Omental fat pad (tissue), 3 donors: ENCODE measurements at regions not wholly inside any gene's neighbourhood (a gene's known extent, or its start where the extent isn't known, plus 50 kb on each side); places are given as distances from the start of the nearest gene placed in this dataset.

Experiments
- ATAC-seq: fragments of 150-250 bp; one replicate; pipeline ENCODE4 v1.9.1; 2016; ENCODE audit warnings: mild to moderate bottlenecking, moderate library complexity; ENCODE audit not compliant: low FRiP score
- DNase-seq: peaks from one replicate; pipeline ENCODE4 v3.0.0-alpha.2; 2019; ENCODE audit warnings: low spot score
- CTCF ChIP-seq, 3 donors: fragments of 450-650 bp; IDR thresholded peaks; one replicate each; pipeline ENCODE4 v1.5.1; 2016 to 2017; ENCODE audit warnings: antibody characterized with exemption in 3 of 3, mild to moderate bottlenecking in 3 of 3, moderate library complexity in 2 of 3

GRCh38 chr3:22748453-22749045, 454.6 kb upstream of the UBE2E2 start:
- DNase-seq (no peak), ATAC-seq (no peak)
- no peak for TF ChIP-seq CTCF (IDR thresholded peaks at IDR 0.05)

GRCh38 chr3:22759636-22760310, 443.4 kb upstream of the UBE2E2 start:
- TF ChIP-seq CTCF (IDR thresholded peaks at IDR 0.05), result no peak
- no peak for ATAC-seq
- DNase-seq, result no peak

- TF ChIP-seq CTCF (IDR thresholded peaks at IDR 0.05), result no peak
- ATAC-seq, result no peak
- DNase-seq, result no peak
Observed at GRCh38 chr3:22765679-22766078, 437.4 kb upstream of the UBE2E2 start.

GRCh38 chr3:22777834-22778233, 425.3 kb upstream of the UBE2E2 start:
- no peak for ATAC-seq
- no peak for TF ChIP-seq CTCF (IDR thresholded peaks at IDR 0.05)
- no peak for DNase-seq

GRCh38 chr3:22779737-22780136, 423.4 kb upstream of the UBE2E2 start:
- TF ChIP-seq CTCF (IDR thresholded peaks at IDR 0.05), result no peak
- no peak for DNase-seq
- ATAC-seq, result no peak

GRCh38 chr3:22792533-22792932, 410.6 kb upstream of the UBE2E2 start:
- no peak for TF ChIP-seq CTCF (IDR thresholded peaks at IDR 0.05)
- ATAC-seq (no peak), DNase-seq (no peak)

GRCh38 chr3:22795917-22796316, 407.2 kb upstream of the UBE2E2 start:
- no peak for DNase-seq
- ATAC-seq, result no peak
- TF ChIP-seq CTCF (IDR thresholded peaks at IDR 0.05), result no peak
